ENCODE measurements at regions not wholly inside any gene's neighbourhood (a gene's known extent, or its start where the extent isn't known, plus 50 kb on each side); places are given as distances from the start of the nearest gene placed in this dataset.

GRCh38 chr2:62335612-62336011 lies 139.7 kb downstream of the B3GNT2 start:
- H3K9me2 ChIP-seq (replicated peaks; ENCODE audit: insufficient read depth, low read length), result no peaks in the 10 kb centered on the region
- no peaks in the 10 kb centered on the region for H3K36me3 ChIP-seq (replicated peaks; ENCODE audit: insufficient read depth, low read length)
- no peaks in the 10 kb centered on the region for H3F3A ChIP-seq (ENCODE audit: insufficient read depth, low read length)
- no peak overlapping the region for H3K9ac ChIP-seq (ENCODE audit: low read length)
- TF ChIP-seq EZH2phosphoT487 (IDR thresholded peaks at IDR 0.05; ENCODE audit: low read length) (no peak), CTCF (IDR thresholded peaks at IDR 0.05; ENCODE audit: low read length) (no peak), EZH2 (optimal IDR thresholded peaks at IDR 0.05; ENCODE audit: low read depth, low read length) (no peak)
- no peaks in the 10 kb centered on the region for H3K79me2 ChIP-seq (ENCODE audit: low read length)
- DNase-seq, result peak; percentile 30
- H4K20me1 ChIP-seq (ENCODE audit: insufficient read depth, low read length), result no peaks in the 10 kb centered on the region
- H3K4me1 ChIP-seq (ENCODE audit: low read length), result peaks cover 12% of the 10 kb centered on the region; the same call in 1 of the 2 replicates
- no peak overlapping the region for H3K4me2 ChIP-seq (ENCODE audit: low read depth, low read length)
- no peak overlapping the region for H3K4me3 ChIP-seq (ENCODE audit: low read length)
- no peaks in the 10 kb centered on the region for H3K27me3 ChIP-seq (replicated peaks; ENCODE audit: insufficient read depth, low read length)
- no peak overlapping the region for H2AFZ ChIP-seq (ENCODE audit: low read length)
- no peak overlapping the region for H3K27ac ChIP-seq (ENCODE audit: low read length)
- no peaks in the 10 kb centered on the region for H3K9me3 ChIP-seq (replicated peaks; ENCODE audit: insufficient read depth, low read length)

GRCh38 chr2:62334440-62335058 lies 138.6 kb downstream of the B3GNT2 start:
- no peaks in the 10 kb centered on the region for H3K9me3 ChIP-seq (replicated peaks; ENCODE audit: insufficient read depth, low read length)
- no peak overlapping the region for H3K4me2 ChIP-seq (ENCODE audit: low read depth, low read length)
- no peaks in the 10 kb centered on the region for H4K20me1 ChIP-seq (ENCODE audit: insufficient read depth, low read length)
- no peak for DNase-seq
- no peak overlapping the region for H3K27ac ChIP-seq (ENCODE audit: low read length)
- no peaks in the 10 kb centered on the region for H3K36me3 ChIP-seq (replicated peaks; ENCODE audit: insufficient read depth, low read length)
- no peak overlapping the region for H3K4me3 ChIP-seq (ENCODE audit: low read length)
- no peaks in the 10 kb centered on the region for H3F3A ChIP-seq (ENCODE audit: insufficient read depth, low read length)
- H3K9me2 ChIP-seq (replicated peaks; ENCODE audit: insufficient read depth, low read length), result no peaks in the 10 kb centered on the region
- H3K27me3 ChIP-seq (replicated peaks; ENCODE audit: insufficient read depth, low read length), result no peaks in the 10 kb centered on the region
- no peak for TF ChIP-seq EZH2 (optimal IDR thresholded peaks at IDR 0.05; ENCODE audit: low read depth, low read length)
- TF ChIP-seq EZH2phosphoT487 (IDR thresholded peaks at IDR 0.05; ENCODE audit: low read length), result no peak
- no peak for TF ChIP-seq CTCF (IDR thresholded peaks at IDR 0.05; ENCODE audit: low read length)
- H2AFZ ChIP-seq (ENCODE audit: low read length), result no peak overlapping the region
- H3K9ac ChIP-seq (ENCODE audit: low read length), result no peak overlapping the region
- H3K79me2 ChIP-seq (ENCODE audit: low read length), result no peaks in the 10 kb centered on the region
- H3K4me1 ChIP-seq (ENCODE audit: low read length), result peaks cover 12% of the 10 kb centered on the region; the same call in 1 of the 2 replicates

GRCh38 chr2:62334009-62334408 lies 138.1 kb downstream of the B3GNT2 start:
- Histone ChIP-seq H3F3A (ENCODE audit: insufficient read depth, low read length) (no peaks in the 10 kb centered on the region), H3K9me3 (replicated peaks; ENCODE audit: insufficient read depth, low read length) (no peaks in the 10 kb centered on the region), H3K27me3 (replicated peaks; ENCODE audit: insufficient read depth, low read length) (no peaks in the 10 kb centered on the region), H3K9me2 (replicated peaks; ENCODE audit: insufficient read depth, low read length) (no peaks in the 10 kb centered on the region), H3K79me2 (ENCODE audit: low read length) (no peaks in the 10 kb centered on the region), H3K9ac (ENCODE audit: low read length) (no peak overlapping the region), H3K27ac (ENCODE audit: low read length) (no peak overlapping the region), H3K36me3 (replicated peaks; ENCODE audit: insufficient read depth, low read length) (no peaks in the 10 kb centered on the region), H4K20me1 (ENCODE audit: insufficient read depth, low read length) (no peaks in the 10 kb centered on the region), H3K4me3 (ENCODE audit: low read length) (no peak overlapping the region), H2AFZ (ENCODE audit: low read length) (no peak overlapping the region), H3K4me2 (ENCODE audit: low read depth, low read length) (no peak overlapping the region), H3K4me1 (ENCODE audit: low read length) (peaks cover 12% of the 10 kb centered on the region; the same call in 1 of the 2 replicates)
- TF ChIP-seq EZH2phosphoT487 (IDR thresholded peaks at IDR 0.05; ENCODE audit: low read length), result no peak
- no peak for TF ChIP-seq CTCF (IDR thresholded peaks at IDR 0.05; ENCODE audit: low read length)
- TF ChIP-seq EZH2 (optimal IDR thresholded peaks at IDR 0.05; ENCODE audit: low read depth, low read length), result no peak
- no peak for DNase-seq

All from MM.1S (cell line).